GDM1 (cell line): ENCODE measurements at regions not wholly inside any gene's neighbourhood (a gene's known extent, or its start where the extent isn't known, plus 50 kb on each side); places are given as distances from the start of the nearest gene placed in this dataset.

Source experiments
- DNase-seq: peaks from one replicate; lab custom pipeline; 2025; lab: John Stamatoyannopoulos, UW

DNA sequence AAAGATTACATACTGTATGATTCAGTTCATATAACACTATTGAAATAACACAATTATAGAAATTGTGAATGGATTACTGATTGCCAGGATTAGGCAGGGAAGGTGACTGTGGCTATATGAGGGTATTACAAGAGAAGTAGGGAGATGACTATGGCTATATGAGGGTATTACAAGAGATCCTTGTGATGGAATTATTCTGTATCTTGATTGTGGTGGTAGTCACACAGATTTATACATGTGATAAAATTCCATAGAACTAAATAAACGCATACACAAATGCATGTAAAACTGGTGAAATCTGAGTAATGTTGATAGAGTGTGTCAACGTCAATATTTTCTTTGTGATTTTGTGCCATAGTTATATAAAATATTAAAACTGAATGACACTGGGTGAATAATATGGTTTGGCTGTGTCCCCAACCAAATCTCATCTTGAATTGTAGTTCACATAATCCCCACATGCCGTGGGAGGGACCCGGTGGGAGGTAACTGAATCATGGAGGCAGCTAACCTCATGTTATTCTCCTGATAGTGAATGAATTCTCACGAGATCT is 615.6 kb upstream of the PKN2 start:
- no peak for DNase-seq

- no peak for DNase-seq
Observed at GRCh38 chr1:88070956-88071355, 613.1 kb upstream of the PKN2 start.

DNA sequence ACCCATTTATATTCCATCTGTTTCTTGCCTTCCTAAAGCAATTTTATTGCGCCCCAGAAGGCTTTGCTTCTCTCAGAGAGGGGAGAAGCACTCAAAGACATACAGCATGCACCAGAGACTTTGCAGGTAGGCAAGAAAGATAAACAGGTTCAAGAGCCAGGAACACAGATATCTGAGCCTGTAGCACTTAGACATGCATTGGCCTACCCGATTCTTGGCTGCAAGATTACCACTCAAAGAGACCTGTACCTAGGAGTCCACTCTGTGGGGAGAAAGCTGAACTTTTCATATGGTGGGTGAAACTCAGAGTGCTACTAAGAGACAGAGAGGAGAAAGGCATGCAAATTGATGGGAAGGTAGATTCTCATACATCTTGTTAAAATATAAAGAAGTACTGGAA is 609.4 kb upstream of the PKN2 start:
- no peak for DNase-seq

DNA sequence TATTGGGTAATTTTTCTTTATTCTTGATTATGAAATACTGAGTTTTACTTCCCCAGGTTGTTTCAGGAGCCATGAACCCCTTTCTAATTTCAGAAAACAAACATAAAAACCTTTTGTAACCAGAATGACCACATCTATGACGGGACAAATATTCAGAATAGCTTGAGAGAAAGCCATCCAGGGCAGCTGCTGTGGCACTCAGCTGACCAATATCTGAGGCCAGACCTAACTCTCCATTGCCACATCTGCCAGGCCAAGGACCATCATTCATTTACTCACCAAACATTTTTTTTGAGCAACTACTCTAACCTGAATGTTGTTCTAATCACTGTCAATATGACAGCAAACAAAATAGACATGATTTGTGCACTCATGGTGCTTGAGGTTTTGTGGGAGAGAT is 608.3 kb upstream of the PKN2 start:
- DNase-seq, result no peak

- no peak for DNase-seq
Observed at GRCh38 chr1:88079036-88079435, 605.0 kb upstream of the PKN2 start.

DNA sequence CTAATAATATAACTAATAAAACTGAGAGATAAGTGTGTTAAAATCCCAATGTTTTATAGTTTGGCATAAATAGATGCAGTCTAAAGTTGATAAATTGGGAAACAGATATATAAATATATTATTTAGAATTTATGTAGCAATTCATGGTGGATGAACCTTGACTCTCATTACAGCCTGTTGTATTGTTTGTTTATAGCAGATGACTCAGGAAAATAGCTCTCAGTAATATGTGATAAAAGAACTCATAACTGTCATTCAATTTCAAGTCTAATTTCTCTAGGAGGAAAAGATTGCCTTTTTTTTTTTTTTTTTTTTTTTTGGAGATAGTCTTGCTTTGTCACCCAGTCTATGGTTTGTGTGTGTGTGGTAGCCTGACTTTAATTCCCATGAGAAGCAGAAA is 603.2 kb upstream of the PKN2 start:
- no peak for DNase-seq

DNA sequence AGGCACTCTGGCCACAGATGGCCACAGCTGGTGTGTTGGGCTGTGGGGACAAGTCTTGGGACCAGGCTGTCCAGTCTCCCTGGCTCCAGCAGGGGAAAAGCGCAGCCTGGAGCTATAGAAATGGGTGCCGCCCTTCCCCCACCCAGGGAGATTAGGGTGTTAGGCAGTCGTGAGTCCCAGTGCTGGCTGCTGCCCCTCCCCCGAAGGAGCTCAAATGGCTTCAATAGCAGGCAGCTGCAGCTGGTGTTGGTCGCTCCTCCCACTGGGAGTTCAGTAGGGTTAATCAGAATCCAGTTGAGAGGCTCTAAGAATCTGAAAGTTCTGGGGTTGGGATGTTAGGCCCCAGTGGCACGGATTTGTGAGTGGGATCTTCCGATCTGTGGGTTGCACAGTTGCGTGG is 595.6 kb upstream of the PKN2 start:
- DNase-seq, result no peak

- DNase-seq, result no peak
Observed at GRCh38 chr1:88089961-88090360, 594.1 kb upstream of the PKN2 start.

GRCh38 chr1:88098881-88099280 is 585.2 kb upstream of the PKN2 start:
- DNase-seq, result no peak

DNA sequence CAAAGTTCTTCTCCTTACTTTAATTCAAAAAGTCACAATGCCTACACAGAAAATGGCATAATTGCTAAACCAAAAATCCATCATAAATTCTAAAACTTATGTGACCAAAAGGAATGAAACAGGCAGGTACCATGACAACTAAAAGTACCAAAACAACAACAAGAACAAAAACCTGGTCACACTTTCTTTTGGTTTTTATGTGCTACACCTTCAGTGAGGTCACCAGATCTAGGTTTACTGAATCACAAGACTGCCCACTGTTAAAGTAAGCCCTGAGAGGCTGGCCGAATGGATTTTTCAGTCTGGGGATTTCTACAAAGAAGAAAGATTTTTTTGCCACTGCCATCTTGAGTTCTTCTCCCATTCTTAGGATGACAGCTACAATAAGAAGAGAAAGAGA is 583.0 kb upstream of the PKN2 start:
- no peak for DNase-seq

DNA sequence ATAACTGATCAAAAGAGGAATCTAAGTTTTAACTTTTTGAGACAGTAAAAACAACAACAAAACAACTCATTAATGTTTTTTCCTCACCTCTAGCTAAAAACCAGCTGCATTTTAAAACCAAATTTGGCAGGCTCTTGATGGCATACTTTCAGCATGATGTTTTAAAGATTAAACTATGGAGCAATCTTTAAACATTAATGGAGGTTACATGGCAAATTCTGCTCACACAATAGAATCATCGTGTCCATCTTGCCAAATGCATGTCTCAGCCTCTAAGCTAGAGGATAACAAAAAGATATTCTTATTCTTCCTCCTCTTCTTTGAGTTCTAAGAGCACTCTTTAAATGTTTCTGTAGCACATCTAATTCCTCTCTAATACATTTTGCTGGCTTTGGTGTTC is 579.8 kb upstream of the PKN2 start:
- no peak for DNase-seq

DNA sequence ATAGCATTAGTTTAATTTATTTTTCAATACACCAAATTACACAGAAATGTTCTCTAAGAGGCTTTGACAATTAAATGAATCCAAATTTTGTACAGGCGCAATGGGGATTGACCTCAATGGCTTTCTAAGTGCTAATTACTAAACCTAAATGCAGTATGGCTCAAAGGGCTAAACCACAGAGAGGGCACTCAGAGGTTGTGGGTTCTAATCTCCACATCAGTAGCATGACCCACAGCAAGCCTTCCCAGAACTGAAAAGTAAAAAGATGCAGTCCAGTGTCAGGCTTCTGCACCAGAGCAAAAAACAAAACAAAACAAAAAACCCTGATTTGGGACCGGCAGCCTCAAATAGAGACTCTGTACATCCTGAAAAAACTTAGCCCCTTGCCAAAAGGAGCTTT is 579.2 kb upstream of the PKN2 start:
- DNase-seq, result no peak

DNA sequence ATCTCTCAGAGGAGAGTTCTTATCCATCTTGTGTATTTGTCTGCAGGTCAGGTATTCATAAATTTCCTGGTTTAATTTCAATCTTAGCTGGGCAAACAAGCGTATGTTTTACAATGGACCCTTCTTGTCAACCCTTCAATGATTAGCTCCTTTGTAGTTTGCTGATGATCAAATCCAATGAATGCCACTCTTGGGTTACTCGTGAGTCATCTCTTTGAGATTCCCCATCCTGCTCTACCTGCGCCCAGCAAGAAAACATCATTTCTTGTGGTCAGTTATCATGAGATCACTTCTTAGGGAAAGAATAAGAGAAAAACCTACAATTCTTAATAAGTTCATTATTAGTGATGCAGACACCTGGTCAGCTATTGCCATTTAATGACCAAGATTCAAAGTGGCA is 572.3 kb upstream of the PKN2 start:
- DNase-seq, result no peak

DNA sequence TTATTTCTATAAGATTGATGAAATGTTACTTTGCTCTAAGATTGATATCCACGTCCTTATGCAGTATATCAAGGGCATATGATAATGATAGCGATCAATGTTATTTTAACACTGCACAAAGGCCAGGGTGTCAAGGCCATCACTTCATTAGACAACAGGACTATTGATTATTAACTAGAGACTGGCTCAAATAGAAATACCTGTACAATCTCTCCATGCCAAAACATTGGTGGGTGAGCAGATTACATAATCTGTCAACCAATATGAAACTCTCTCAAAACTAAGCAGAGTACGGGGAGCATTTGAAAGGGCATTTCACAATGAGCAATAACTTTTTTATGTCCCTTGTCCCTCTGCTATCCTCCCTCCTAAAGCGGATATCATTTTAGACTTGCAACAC is 566.5 kb upstream of the PKN2 start:
- DNase-seq, result no peak

- DNase-seq, result no peak
Observed at GRCh38 chr1:88118176-88118845, 565.8 kb upstream of the PKN2 start.

DNA sequence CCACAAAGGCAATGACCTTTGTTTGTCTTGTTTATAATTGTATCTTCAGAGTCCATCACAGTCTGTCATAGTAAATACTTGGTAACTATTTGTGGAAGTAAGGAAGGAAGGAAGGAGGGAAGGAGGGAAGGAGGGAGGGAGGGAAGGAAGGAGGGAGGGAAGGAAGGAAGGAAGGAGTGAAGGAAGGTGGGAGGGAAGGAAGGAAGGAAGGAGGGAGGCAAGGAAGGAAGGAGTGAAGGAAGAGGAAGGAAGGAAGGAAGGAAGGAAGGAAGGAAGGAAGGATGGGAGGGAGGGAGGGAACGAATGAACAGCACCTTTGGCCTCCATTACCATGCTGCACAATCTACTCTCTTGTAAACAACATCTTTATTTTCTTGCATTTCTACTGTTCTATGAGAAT is 559.5 kb upstream of the PKN2 start:
- no peak for DNase-seq

DNA sequence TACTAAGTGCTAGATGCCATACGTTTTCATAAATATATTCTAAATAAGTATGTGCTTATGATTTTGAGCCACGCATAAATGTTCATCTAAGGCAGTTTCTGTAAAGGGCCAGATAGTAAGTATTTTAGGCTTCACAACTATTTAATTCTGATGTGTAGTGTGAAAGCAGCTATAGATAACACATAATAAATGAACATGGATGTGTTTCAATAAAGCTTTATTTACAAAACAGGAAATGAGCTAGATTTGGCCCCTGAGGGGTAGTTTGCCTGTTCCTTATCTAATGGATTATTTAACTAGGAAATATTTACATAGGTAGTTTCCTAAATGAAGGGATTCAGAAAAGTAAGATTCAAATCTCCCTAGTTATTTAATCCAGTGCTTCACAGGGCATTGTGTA is 557.6 kb upstream of the PKN2 start:
- DNase-seq, result no peak

GRCh38 chr1:88133991-88134390 is 550.1 kb upstream of the PKN2 start:
- DNase-seq, result no peak

DNA sequence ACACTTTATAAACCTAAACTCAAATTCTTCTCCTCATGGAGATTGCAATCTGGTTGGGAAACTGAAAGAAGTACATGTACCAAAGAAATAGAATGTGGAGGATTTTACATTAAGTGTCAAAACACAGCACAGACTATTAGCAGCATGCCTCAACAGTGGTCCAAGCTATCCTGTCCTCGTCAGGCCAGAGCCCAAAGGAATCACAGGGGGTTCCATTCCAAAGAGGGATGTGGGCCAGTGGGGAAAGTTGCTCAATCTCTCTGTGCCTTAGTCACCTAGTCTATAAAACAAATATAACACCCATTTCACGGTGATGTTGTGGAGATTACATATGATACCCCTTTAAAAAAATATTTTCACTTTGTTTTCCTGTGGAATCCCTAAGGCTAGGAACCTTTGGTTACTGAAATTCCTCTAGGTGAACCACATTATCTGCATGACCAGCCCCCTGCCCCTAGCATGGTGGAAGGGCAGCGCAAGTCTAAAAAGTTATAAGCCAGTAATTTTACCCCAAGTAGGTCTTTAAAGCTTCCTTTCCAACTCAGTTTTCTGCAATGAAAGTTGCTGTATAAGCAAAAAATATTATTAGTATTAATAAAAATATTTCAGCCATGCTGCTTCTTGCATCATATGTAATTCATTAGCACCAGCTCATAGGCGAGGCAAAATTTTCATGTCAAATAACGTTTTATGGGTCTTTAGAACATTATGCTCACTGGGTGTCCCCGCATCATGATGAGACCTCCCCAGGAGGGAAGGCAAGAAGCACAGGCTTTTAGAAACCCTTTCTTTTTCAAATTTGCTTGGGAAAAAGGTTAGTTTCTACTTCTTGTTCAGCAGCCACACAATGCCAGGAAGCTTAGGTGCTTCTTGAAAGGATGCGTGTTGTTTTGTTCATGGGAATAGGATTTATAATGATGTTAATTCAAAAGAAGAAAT is 548.8 kb upstream of the PKN2 start:
- DNase-seq, result no peak

DNA sequence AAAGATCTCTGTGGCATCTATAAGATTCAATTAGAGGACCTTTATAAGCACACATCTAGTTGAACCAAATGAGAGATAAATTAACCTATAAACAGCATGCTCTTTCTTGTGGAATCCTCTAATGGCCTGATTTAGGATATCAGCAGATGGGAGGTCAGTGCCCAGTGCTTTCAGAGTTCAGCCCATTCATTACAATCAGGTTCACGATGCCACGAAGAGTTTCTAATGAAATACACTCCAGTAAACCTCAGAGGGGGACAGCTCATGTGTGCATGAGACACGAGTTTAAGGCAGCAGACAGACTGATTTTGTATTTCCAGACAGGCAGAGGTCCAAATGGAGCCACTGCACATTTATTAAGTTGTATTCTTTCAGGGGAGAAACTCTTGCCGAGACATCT is 544.4 kb upstream of the PKN2 start:
- no peak for DNase-seq

GRCh38 chr1:88140325-88140724 is 543.7 kb upstream of the PKN2 start:
- DNase-seq, result no peak

GRCh38 chr1:88141499-88142074 is 542.5 kb upstream of the PKN2 start:
- no peak for DNase-seq

DNA sequence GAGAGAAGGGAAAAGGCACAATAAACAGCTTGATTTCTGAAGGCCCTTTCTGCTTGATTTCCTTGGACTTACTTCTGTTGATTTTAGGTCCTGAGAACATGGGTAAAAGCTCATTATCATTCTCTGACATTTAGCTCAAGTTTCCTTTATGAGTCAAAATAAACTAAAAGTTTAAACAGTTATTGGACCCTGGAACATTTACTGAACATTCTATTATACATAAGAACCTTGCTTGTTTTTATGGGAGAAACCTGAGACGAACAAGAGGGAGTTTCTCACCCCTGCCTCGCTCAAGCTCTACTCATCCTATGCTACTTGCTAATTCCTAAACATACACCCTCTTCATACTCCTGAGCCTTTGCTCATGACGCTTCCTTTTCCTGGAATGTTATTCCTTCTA is 538.3 kb upstream of the PKN2 start:
- DNase-seq, result no peak
